SK-N-MC (cell line): ENCODE measurements at regions not wholly inside any gene's neighbourhood (a gene's known extent, or its start where the extent isn't known, plus 50 kb on each side); places are given as distances from the start of the nearest gene placed in this dataset.

Experiments
- EZH2 ChIP-seq: fragments of 200-600 bp; sonication (generic); IDR thresholded peaks from one replicate; pipeline ENCODE4 v1.6.1; 2017; ENCODE audit warnings: antibody characterized with exemption
- POLR2AphosphoS5 ChIP-seq: IDR thresholded peaks from 2 replicates; pipeline ENCODE4 v1.6.1; 2012; ENCODE audit warnings: mild to moderate bottlenecking, low read depth, low read length, borderline replicate concordance

- no peak for TF ChIP-seq POLR2AphosphoS5
- TF ChIP-seq EZH2, result no peak
Observed at GRCh38 chr12:65597527-65597926, 226.8 kb upstream of the HMGA2 start.
